ENCODE measurements at regions not wholly inside any gene's neighbourhood (a gene's known extent, or its start where the extent isn't known, plus 50 kb on each side); places are given as distances from the start of the nearest gene placed in this dataset.
A peak's percentile ranks its signal among the peaks of the same experiment; 100 is the strongest.

DNA sequence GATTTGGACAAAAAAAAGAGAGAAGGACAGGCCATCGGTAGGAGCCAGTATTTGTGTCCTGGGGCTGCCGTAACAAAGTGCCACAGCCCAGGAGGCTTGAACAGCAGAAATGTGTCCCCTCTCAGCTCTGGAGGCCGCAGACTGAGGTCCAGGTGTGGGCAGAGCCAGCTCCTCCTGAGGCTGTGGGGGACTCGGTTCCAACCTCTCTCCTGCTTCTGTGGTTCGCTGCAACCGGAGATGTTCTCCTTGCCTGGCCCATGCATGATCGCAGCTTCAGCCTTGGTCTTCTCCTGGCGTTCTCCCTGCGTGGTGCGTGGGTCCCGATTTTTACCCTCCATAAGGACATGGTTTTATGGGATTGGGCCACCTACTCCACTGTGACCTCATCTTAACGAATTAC is 85.9 kb upstream of the SOX1 start:
- Mint-ChIP-seq H3K27ac (no peak overlapping the region), H3K27me3 (peaks cover 44% of the 10 kb centered on the region), H3K4me1 (ENCODE audit: unreplicated experiment) (no peaks in the 10 kb centered on the region), H3K36me3 (no peaks in the 10 kb centered on the region), H3K4me3 (no peak overlapping the region), H3K9me3 (no peaks in the 10 kb centered on the region)
- DNase-seq (ENCODE audit: extremely low spot score, unreplicated experiment): peak; percentile 37
- no peak for TF ChIP-seq CTCF (conservative IDR thresholded peaks at IDR 0.05)

DNA sequence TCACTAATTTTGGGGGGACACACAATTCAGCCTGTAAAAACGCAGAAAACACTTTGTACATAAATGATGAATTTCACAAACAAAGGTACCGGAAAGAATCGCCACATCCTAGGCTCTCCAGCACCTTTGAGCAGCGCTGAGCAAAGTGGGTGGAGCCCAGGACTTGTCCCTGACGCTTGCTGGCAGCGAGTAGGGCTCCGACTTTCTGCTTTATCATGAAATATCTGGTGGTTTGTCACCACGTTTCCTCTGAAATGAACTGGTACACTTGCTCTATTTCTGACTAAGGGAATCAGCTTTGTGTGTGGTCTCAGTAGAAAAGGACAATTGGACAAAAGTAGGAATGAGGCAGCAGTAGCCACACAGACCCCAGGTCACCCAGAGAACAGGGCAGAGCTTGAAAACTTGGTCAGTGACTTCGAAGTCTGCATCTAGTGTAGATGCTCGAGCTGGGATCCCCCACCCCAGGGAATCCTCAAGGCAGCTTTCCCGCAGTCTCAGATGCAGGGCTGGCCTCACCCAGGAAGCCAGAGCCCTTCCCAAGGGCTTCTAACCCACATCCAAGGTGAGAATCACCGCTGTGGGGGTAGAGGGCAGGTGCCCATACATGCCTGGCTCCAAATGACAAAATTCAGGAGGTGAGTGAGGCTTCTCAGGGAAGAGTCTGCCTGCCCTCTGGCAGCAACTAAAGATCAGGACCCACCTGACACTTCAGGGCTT is 85.3 kb upstream of the SOX1 start:
- peaks cover 42% of the 10 kb centered on the region for H3K27me3 Mint-ChIP-seq
- no peaks in the 10 kb centered on the region for H3K36me3 Mint-ChIP-seq
- H3K9me3 Mint-ChIP-seq: no peaks in the 10 kb centered on the region
- no peaks in the 10 kb centered on the region for H3K4me1 Mint-ChIP-seq (ENCODE audit: unreplicated experiment)
- no peak overlapping the region for H3K4me3 Mint-ChIP-seq
- DNase-seq (ENCODE audit: extremely low spot score, unreplicated experiment): peak; percentile 51
- no peak for TF ChIP-seq CTCF (conservative IDR thresholded peaks at IDR 0.05)
- no peak overlapping the region for H3K27ac Mint-ChIP-seq

- H3K4me3 Mint-ChIP-seq: no peak overlapping the region
- no peaks in the 10 kb centered on the region for H3K4me1 Mint-ChIP-seq (ENCODE audit: unreplicated experiment)
- H3K36me3 Mint-ChIP-seq: no peaks in the 10 kb centered on the region
- no peaks in the 10 kb centered on the region for H3K9me3 Mint-ChIP-seq
- no peak for DNase-seq (ENCODE audit: extremely low spot score, unreplicated experiment)
- no peak overlapping the region for H3K27ac Mint-ChIP-seq
- peaks cover 28% of the 10 kb centered on the region for H3K27me3 Mint-ChIP-seq
- TF ChIP-seq CTCF (conservative IDR thresholded peaks at IDR 0.05): no peak
Measured at GRCh38 chr13:111984349-111984748, 82.6 kb upstream of the SOX1 start.

DNA sequence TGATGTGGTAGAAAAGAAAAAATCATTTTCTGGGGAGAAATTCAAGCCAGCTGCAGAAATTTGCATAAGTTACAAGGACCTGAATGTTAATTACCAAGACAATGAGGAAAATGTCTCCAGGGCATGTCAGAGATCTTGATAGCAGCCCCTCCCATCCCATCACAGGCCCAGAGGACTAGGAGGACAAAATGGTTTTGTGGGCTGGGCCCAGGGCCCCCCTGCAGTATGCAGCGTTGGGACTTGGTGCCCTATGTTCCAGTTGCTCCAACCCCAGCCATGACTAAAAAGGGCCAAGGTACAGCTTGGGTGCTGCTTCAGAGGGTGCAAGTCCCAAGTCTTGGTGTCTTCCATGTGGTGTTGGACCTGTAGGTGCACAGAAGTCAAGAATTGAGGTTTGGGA is 76.6 kb upstream of the SOX1 start:
- H3K36me3 Mint-ChIP-seq: no peaks in the 10 kb centered on the region
- H3K27ac Mint-ChIP-seq: no peak overlapping the region
- peaks cover 29% of the 10 kb centered on the region for H3K27me3 Mint-ChIP-seq
- TF ChIP-seq CTCF (conservative IDR thresholded peaks at IDR 0.05): no peak
- DNase-seq (ENCODE audit: extremely low spot score, unreplicated experiment): no peak
- H3K4me1 Mint-ChIP-seq (ENCODE audit: unreplicated experiment): no peaks in the 10 kb centered on the region
- no peak overlapping the region for H3K4me3 Mint-ChIP-seq
- peaks cover 11% of the 10 kb centered on the region for H3K9me3 Mint-ChIP-seq

DNA sequence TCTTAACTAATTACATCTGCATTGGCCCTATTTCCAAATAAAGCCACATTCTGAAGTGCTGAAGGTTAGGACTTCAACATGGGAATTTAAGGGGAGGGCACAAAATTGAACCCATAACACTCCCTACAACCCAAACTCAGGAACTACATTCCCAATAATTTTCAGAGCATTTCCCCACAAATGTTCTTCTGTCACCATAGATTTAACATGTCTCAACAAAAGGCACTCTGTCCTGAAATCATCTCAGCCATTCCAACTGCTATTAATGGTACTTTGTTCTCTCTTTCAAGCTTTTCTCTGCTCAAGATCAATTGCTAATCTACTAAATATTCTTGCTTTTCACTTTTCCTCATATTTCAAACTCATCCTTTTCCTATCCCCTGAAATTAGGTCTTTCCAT is 74.0 kb upstream of the SOX1 start:
- Mint-ChIP-seq H3K27ac (no peak overlapping the region), H3K36me3 (no peaks in the 10 kb centered on the region), H3K4me1 (ENCODE audit: unreplicated experiment) (no peaks in the 10 kb centered on the region), H3K27me3 (peaks cover 42% of the 10 kb centered on the region), H3K9me3 (peaks cover 11% of the 10 kb centered on the region), H3K4me3 (no peak overlapping the region)
- DNase-seq (ENCODE audit: extremely low spot score, unreplicated experiment): no peak
- no peak for TF ChIP-seq CTCF (conservative IDR thresholded peaks at IDR 0.05)
